Left ventricle myocardium superior (tissue), 1 donor: ENCODE measurements at regions not wholly inside any gene's neighbourhood (a gene's known extent, or its start where the extent isn't known, plus 50 kb on each side); places are given as distances from the start of the nearest gene placed in this dataset.
A peak's percentile ranks its signal among the peaks of the same experiment; 100 is the strongest.
"Not testable (repeated sequence)": the region's sequence is repeated elsewhere in the genome, so short reads cannot be mapped to it uniquely, and the experiment has no call there.

Source experiments
- ATAC-seq: fragments of 200-7000 bp; cut with Tn5 transposase; one replicate; pipeline ENCODE4 v1.9.1; 2020; ENCODE audit warnings: mild to moderate bottlenecking, moderate library complexity
- DNase-seq: peaks from one replicate; pipeline ENCODE4 v3.0.0-alpha.2; 2020
- intact Hi-C: fragments of 100-400 bp; cut with micrococcal nuclease; formaldehyde crosslinking; loops from one replicate; pipeline ENCODE4 v1.11.0; 2022
- donor health status: DM: no; HTN: yes; CAD: no; lungs with severe emphysema.

DNA sequence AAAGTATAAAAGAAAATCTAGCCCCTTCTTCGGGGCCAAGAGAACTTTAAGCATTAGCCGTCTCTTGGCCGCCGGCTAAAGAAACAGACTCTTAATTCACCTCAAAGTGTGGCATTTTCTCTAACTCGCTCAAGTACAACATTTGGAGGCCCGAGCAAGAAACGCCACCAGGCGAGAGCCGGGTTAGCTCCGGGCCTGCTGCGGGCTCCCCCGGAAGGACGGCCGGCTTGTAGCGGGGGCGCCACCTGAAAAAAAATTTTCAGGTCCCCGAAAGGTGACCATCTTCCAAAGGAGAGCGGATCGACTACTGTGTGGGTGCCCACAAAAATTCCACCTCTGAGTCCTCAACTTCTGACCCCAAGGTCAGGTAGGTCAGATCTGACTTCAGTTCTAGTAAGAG, 156.0 kb downstream of the DEFB131A start:
- ATAC-seq (no peak), DNase-seq (no peak)
- intact Hi-C loops: no loop called here

DNA sequence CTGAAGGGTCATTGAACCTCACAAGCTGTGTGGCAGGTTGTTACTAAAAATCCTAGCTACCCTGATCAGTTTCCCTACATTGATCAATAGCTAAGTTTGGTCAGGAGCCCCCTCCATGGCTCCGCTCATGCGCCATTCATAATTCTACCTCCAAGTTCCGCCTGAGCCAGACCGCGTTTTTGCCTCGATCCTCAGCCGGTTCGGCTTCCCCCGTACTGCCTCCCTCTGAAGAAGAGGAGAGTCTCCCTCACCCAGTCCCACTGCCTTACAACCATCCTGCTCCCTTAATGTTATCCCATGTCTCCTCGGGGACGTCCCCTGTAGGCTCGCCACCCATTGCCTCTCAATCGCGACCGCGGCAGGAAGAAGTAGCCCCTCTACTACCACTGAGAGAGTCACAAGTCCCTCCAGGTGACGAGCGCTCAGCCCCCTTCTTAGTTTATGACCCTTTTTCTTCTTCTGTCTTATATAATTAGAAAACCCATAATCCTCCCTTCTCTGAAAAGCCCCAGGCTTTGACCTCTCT, 158.2 kb downstream of the DEFB131A start:
- DNase-seq: no peak
- ATAC-seq: no peak
- intact Hi-C loops: no loop called here

DNA sequence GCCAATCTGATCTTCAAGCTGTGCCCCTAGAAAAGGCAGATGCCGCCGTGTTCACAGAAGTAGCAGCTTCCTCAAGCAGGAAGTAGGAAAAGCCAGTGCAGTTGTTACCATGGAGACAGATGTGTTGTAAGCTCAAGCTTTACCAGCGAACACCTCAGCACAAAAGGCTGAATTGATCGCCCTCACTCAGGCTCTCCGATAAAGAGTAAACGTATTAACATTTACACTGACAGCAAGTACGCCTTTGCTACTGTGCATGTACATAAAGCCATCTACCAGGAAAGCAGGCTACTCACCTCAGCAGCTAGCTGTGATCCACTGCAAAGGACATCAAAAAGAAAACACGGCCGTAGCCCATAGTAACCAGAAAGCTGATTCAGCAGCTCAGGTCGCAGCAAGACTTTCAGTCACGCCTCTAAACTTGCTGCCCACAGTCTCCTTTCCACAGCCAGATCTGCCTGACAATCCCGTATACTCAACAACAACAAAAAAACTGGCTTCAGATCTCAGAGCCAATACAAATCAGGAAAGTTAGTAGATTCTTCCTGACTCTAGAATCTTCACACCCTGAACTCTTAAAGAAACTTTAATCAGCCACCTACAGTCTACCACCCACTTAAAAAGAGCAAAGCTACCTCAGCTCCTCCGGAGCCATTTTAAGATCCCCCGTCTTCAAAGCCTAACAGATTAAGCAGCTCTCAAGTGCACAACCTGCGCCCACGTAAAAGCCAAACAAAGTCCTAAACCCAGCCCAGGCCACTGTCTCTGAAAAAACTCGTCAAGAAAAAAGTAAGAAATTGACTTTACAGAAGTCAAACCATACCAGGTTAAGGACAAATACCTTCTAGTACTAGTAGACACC, 160.0 kb downstream of the DEFB131A start:
- intact Hi-C loops, DNase-seq, ATAC-seq: not testable (repeated sequence)

DNA sequence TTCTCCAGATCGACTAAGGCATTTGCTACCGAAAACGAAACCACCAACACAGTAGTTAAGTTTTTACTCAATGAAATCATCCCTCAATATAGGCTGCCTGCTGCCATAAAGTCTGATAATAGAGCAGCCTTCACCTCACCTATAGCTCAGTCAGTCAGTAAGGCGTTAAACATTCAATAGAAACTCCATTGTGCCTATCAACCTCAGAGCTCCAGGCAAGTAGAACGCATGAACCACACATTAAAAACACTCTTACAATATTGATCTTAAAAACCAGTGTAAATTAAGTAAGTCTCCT, 160.6 kb downstream of the DEFB131A start:
- DNase-seq, ATAC-seq, intact Hi-C loops: not testable (repeated sequence)

DNA sequence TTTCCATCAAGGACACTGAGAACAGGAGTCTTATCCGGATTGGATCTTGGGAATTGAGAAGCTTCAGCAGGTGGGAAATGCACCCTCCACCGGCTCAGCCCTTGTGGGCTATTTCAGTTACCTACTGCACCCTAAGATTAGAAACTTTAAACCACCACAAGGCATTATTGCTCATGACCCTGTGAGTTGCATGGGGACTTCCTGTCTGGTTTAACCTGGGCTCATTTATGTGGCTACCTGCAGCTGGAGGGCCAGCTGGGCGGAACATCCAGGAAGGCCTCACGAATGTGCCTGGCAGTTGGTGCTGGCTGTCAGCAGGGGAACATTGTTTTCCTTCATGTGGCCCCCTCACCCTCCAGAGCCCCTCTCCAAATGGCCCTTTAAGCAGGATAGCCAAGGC, 164.1 kb downstream of the DEFB131A start:
- no peak for DNase-seq
- ATAC-seq: no peak
- intact Hi-C loops: no loop called here

DNA sequence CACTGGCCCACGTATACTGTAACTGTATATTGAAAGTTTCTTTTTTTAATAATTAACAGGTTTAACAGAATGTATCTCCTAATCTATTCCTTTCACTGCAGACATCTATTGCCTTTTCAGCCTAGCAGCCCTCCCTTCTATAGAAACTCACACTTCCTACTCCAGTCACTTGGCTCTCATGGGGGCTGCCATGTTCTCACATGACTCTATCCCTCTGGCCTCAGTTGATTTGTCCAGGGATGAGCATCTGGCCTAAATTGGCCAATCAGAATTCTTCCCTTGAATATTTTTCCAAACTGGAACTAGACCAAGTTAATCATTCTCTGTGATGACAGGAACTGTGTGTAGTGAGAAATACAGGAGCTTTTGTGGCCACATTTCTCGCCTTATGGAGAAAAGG, 166.1 kb downstream of the DEFB131A start:
- intact Hi-C loops, ATAC-seq, DNase-seq: not testable (repeated sequence)

DNA sequence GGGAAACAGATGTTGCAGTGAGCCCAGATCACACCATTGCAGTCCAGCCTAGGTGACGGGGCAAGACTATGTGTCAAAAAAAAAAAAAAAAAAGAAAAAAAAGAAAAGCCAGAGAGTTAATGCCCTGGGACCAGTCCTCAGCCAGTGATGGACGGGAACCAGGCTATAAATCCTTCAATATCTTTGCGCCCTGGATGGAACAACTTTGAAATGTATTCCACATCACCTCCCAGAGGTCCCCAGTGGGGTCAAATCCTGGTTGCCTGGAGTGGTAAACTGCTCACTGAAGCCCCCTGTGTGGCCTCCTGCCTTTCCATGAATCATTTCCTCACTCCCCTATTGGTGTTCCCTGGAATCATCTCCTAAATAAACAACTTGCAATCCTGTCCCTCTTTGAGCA, 166.9 kb downstream of the DEFB131A start:
- no peak for DNase-seq
- ATAC-seq: no peak
- intact Hi-C loops: no loop called here

DNA sequence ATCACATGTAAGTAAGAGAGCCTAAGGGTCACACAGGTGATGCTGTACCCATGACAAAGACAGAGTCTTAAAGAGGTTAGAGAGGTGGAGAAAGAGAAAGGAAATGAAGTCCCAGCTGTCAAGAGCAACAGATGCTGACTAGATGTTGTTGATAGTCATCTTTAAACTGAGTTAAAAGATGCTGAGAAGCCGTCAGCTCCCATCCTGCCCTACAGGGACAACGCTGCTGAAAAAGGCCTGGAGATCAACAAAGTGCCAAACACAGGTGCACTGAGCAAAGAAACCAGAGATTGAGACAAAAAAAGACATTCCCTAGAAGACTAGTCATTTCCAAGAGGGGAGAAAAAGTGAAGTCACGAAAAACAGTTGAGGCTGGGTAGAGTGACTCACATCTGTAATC, 145.0 kb upstream of the DRD5 start:
- ATAC-seq, DNase-seq, intact Hi-C loops: not testable (repeated sequence)

DNA sequence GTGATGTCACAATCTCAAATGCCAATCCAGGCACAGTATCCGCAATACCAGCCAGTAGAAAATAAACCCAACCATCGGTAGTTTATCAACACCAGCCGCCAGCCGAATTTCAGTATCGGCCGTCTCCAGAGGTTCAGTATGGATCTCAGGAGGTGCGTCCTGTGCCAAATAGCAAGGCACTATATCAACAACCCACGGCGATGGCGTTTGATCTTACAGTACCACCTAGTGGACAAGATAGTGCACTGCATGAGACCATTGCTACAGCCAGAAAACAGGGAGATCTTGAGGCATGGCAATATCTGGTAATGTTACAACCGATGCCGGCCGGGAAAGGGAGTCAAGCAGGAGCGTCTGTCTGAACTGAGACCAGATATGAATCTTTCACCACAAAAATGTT, 121.8 kb upstream of the DRD5 start:
- ATAC-seq, DNase-seq, intact Hi-C loops: not testable (repeated sequence)

DNA sequence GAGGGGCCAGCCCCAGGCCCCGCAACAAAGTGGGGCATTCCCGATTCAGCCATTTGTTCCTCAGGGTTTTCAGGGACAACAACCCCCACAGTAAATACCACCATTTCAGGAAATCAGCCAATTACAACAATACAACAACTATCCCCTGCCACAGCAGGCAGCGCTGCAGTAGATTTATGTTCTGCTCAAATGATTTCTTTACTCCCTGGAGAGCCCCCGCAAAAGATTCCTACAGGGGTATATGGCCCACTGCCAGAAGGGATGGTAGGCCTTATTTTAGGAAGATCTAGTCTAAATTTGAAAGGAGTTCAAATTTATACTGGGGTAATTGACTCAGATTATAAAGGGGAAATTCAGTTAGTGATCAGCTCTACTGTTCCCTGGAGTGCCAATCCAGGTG, 120.5 kb upstream of the DRD5 start:
- DNase-seq, ATAC-seq, intact Hi-C loops: not testable (repeated sequence)

DNA sequence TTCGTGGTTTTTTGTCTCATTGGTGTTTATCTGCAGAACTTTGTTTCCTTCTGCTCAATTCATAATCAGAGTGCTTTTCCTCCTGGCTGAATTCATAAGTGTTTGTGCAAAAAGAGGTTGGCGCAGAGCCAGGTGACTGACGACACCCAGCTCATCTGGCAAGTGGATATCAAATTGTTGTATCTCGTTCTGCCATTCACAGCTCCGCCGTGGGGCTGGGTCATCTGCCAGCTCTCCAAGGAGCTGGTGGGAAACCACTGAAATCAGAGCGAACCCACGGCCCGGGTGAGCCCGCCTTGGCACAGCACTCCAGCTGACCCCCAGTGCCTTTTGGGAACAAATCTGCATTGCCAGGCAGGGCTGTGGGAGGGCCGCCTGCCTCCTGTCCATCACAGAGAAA, 110.7 kb upstream of the DRD5 start:
- ATAC-seq, intact Hi-C loops: not testable (repeated sequence)
- DNase-seq: peak; percentile 74

DNA sequence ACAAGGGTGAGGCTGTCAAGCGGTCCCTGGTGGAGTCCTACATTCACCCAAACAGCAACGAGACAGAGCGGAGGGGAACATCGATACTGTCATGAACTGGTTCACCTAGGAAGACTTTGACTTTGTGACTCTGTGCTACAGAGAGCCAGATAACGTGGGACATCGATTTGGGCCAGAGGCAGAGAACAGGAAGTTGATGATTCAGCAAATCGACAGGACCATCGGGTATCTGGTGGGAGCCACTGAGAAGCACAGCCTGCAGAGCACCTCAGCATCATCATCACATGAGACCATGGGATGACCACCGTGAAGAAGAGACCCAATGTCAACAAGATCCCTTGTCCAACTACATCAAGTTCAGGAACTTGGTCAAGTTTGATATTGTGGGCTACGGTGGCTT, 104.1 kb upstream of the DRD5 start:
- ATAC-seq, DNase-seq, intact Hi-C loops: not testable (repeated sequence)

DNA sequence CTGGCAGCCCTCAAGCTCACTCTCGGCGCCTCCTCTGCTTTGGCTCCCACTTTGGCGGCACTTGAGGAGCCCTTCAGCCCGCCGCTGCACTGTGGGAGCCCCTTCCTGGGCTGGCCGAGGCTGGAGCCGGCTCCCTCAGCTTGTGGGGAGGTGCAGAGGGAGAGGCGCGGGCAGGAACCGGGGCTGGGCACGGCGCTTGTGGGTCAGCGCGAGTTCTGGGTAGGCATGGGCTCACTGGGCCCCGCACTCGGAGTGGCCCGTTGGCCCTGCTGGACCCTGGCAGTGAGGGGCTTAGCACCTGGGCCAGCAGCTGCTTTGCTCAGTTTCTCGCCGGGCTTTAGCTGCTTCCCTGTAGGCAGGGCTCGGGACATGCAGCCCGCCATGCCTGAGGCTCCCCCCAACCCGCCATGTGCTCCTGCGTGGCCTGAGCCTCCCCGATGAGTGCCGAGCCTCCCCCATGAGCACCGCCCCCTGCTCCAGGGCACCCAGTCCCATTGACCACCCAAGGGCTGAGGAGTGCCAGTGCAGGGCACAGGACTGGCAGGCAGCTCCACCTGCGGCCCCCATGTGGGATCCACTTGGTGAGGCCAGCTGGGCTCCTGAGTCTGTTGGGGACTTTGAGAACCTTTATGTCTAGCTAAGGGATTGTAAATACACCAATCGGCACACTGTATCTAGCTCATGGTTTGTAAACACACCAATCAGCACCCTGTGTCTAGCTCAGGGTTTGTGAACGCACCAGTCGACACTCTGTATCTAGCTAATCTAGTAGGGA, 101.5 kb upstream of the DRD5 start:
- DNase-seq (no peak), ATAC-seq (no peak)
- intact Hi-C loops: no loop called here

DNA sequence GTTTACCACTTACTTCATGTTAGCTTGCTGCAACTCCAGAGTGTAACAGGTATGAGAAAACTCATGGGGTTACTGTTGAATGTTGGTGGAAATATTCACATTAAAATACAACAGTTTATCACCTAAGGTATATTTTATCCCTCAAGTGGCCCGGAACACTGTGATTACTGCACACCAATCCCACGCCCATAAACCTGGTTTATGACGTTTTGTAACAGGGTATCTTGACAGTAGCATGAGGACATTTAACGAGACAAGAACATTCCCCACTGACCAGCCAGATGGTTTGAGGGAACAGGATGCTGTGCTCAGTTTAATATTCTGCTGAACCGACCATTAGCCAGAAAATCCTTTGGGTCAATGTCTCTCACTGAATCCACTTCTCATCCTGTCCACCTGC, 98.3 kb upstream of the DRD5 start:
- ATAC-seq, intact Hi-C loops, DNase-seq: not testable (repeated sequence)

DNA sequence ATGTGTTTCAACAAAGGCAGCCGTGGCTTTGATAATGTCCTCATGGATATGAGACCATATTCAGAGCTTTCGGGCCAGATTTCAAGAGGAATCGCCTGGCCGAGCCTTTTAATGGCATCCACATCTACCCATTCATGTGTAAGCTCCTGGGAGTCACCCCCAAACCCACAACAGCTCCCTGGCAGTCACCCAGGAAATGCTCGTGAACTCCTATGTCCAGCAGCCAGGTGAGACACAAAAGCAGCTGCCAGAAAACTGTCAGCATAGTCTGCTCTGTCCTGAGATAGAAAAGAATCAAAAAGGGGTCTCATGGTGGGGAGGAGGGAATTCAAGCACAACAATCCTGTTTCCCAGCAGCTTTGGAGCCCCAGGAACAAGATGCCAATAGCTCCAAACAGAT, 96.4 kb upstream of the DRD5 start:
- intact Hi-C loops, ATAC-seq, DNase-seq: not testable (repeated sequence)

DNA sequence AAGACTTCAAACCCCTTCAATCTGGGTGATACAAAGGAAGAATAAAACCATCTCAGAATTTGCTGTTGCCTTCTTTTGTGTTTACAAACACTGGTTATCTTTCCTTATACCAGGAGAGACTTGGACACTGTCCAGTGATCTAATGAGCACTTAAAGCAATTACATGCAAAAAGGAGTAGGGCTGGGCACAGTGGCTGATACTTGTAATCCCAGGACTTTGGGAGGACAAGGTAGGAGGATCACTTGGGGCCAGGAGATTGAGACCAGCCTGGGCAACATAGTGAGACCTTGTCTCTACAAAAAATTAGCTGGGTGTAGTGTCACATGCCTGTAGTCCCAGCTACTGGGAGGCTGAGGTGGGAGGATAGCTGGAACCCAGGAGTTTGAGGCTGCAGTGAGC, 95.7 kb upstream of the DRD5 start:
- intact Hi-C loops: no loop called here
- ATAC-seq: no peak

DNA sequence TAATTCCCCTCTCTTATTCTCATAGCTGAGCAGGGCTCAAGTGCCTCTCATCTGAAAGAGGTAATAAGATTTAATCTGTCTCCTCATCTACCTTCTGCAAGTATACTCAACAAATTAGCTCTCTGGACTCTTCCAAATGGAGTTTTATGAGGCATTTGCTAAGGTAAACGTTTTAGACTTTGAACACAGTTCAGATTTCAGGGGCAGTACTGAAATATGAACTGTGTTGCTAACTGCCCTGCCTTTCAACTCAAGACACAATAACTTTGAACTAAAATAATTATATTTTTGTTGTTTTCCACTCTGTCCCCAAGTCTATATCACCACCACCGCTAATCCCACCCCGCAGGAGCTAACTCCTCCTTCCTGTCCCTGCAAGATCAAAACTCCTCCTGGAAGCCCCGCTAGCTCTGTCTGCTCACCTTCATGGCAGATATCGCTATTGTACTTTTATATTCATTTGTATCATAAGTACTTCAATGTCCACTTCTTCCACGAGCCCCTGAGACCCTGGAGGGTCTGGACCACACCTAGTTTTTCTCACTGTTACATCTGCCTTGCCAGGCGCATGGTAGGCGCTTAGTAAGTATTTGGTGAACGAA, 90.7 kb upstream of the DRD5 start:
- DNase-seq, intact Hi-C loops, ATAC-seq: not testable (repeated sequence)

More for the DNA sequence above, 95.7 kb upstream of the DRD5 start:
- no peak for DNase-seq

DNA sequence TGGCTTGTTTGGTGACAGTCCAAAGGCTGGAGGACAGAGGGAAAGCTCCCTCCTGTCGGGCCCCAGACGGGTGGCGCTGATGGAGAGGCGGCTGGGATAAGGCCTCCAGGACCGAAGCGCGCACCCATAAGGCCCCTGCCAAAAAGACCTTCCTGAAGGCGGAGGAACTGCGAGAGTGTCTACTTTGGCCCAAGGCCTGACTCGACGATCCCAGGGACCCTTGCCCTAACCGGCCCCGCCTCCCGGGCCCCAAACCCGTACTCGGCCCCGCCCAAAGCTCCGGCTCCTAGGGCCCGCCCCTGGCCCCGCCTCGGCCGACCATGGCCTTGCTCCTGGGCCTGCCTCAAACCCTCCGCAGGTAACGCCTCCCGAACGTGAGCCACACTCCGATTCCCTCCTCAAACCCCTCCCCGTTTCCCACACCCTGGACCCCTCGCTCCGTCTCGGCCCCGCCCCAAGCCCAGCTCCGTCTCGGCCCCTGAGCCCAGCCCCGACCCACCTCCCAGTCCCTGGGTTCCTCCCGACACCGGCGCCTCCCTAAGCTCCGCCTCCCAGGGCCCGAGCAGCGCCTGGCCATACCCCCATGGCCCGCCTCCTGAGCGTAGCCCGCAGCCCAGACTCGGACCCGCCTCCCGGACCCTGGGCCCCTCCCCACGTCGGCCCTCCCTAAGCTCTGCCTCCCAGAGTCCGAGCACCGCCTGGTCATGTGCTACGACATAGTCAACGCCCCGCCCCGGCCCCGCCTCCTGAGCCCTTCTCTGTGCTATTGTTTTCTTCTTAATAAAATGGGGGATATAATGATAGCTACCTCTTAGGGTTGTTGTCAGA, 90.0 kb upstream of the DRD5 start:
- intact Hi-C loops: no loop called here
- ATAC-seq: peak; percentile 100
- DNase-seq: peak; percentile 98
